GM12892 (cell line): ENCODE measurements at regions not wholly inside any gene's neighbourhood (a gene's known extent, or its start where the extent isn't known, plus 50 kb on each side); places are given as distances from the start of the nearest gene placed in this dataset.

Experiments used
- POLR2A ChIP-seq: IDR thresholded peaks from 2 replicates; pipeline ENCODE4 v1.6.1; 2011; ENCODE audit warnings: low read depth, low read length, control low read depth
- POLR2AphosphoS5 ChIP-seq: IDR thresholded peaks from 2 replicates; pipeline ENCODE4 v1.6.1; 2011; ENCODE audit warnings: low read depth, low read length, control low read depth
- TAF1 ChIP-seq: IDR thresholded peaks from 2 replicates; pipeline ENCODE4 v1.6.1; 2011; ENCODE audit warnings: low read depth, mild to moderate bottlenecking, control low read depth, low read length, borderline replicate concordance

DNA sequence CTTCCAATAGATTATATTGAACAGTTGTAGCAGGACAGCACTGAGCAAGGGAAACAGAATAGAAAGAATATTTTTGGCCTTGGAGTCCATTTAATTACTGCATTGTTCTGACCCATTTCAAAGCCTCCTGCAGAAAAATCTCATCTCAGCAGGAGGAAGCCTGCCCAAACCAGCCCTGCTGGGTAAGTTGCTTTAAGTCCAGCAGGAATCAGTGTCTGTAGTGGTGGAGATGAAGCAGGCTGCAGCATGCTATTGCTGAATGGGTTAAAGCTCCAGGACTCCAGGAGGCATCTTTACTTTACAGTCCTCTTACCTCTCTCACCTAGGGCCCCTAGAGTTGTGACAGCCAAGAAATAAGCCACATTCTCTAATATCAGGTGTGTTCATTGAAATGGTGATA is 380.3 kb upstream of the THBS1 start:
- TF ChIP-seq POLR2A (no peak), POLR2AphosphoS5 (no peak), TAF1 (no peak)
